ENCODE measurements at regions not wholly inside any gene's neighbourhood (a gene's known extent, or its start where the extent isn't known, plus 50 kb on each side); places are given as distances from the start of the nearest gene placed in this dataset.

GRCh38 chr4:126727461-126727860 lies 905.3 kb upstream of the INTU start:
- Histone ChIP-seq H3K36me3 (ENCODE audit: insufficient read depth in 1 of 2, low read depth in 1 of 2) (no peaks in the 10 kb centered on the region), H3K4me1 (no peaks in the 10 kb centered on the region), H3K4me3 (no peak overlapping the region), H3K27me3 (ENCODE audit: insufficient read depth in 3 of 3, low read length in 2 of 3) (no peaks in the 10 kb centered on the region), H3K27ac (no peak overlapping the region), H3K9me3 (no peaks in the 10 kb centered on the region)
- no peak for DNase-seq
- intact Hi-C loops (cut with DNase I): no loop called here
- 59 to 81% (median 70%) methylated on average over 1 of the region's 1 CpG for WGBS, 3 donors
- ATAC-seq: no peak
- TF ChIP-seq CTCF (IDR thresholded peaks at IDR 0.05): no peak

- Histone ChIP-seq H3K9me3 (no peaks in the 10 kb centered on the region), H3K4me3 (no peak overlapping the region), H3K36me3 (ENCODE audit: insufficient read depth in 1 of 2, low read depth in 1 of 2) (no peaks in the 10 kb centered on the region), H3K27ac (no peak overlapping the region), H3K27me3 (ENCODE audit: insufficient read depth in 3 of 3, low read length in 2 of 3) (no peaks in the 10 kb centered on the region), H3K4me1 (no peaks in the 10 kb centered on the region)
- intact Hi-C loops (cut with DNase I): no loop called here
- TF ChIP-seq CTCF (IDR thresholded peaks at IDR 0.05): no peak
- ATAC-seq: no peak
- WGBS, 3 donors: 76 to 83% (median 78%) methylated on average over 2 of the region's 2 CpGs
- no peak for DNase-seq
These were observed 901.7 kb upstream of the INTU start for GRCh38 chr4:126731062-126731461.

GRCh38 chr4:126733301-126733700 lies 899.5 kb upstream of the INTU start:
- H3K27ac ChIP-seq: no peak overlapping the region

GRCh38 chr4:126734465-126734864 lies 898.3 kb upstream of the INTU start:
- intact Hi-C loops (cut with DNase I): no loop called here
- Histone ChIP-seq H3K9me3 (no peaks in the 10 kb centered on the region), H3K4me3 (no peak overlapping the region), H3K27ac (no peak overlapping the region), H3K4me1 (no peaks in the 10 kb centered on the region), H3K27me3 (ENCODE audit: insufficient read depth in 3 of 3, low read length in 2 of 3) (no peaks in the 10 kb centered on the region), H3K36me3 (ENCODE audit: insufficient read depth in 1 of 2, low read depth in 1 of 2) (no peaks in the 10 kb centered on the region)
- no peak for TF ChIP-seq CTCF (IDR thresholded peaks at IDR 0.05)
- ATAC-seq (no peak), DNase-seq (no peak)
- 27 to 78% (median 50%) methylated on average over 2 of the region's 2 CpGs for WGBS, 3 donors

More at GRCh38 chr4:126733301-126733700, 899.5 kb upstream of the INTU start:
- no peaks in the 10 kb centered on the region for H3K36me3 ChIP-seq (ENCODE audit: insufficient read depth in 1 of 2, low read depth in 1 of 2)
- TF ChIP-seq CTCF (IDR thresholded peaks at IDR 0.05): no peak
- intact Hi-C loops (cut with DNase I): no loop called here
- DNase-seq (no peak), ATAC-seq (no peak)
- no peaks in the 10 kb centered on the region for H3K27me3 ChIP-seq (ENCODE audit: insufficient read depth in 3 of 3, low read length in 2 of 3)
- H3K4me1 ChIP-seq: no peaks in the 10 kb centered on the region
- WGBS, 3 donors: 51 to 72% (median 54%) methylated on average over 3 of the region's 3 CpGs
- no peaks in the 10 kb centered on the region for H3K9me3 ChIP-seq
- H3K4me3 ChIP-seq: no peak overlapping the region

- Histone ChIP-seq H3K4me1 (no peaks in the 10 kb centered on the region), H3K27ac (no peak overlapping the region), H3K27me3 (ENCODE audit: insufficient read depth in 3 of 3, low read length in 2 of 3) (no peaks in the 10 kb centered on the region), H3K4me3 (no peak overlapping the region), H3K9me3 (no peaks in the 10 kb centered on the region), H3K36me3 (ENCODE audit: insufficient read depth in 1 of 2, low read depth in 1 of 2) (no peaks in the 10 kb centered on the region)
- ATAC-seq (no peak), DNase-seq (no peak)
- intact Hi-C loops (cut with DNase I): no loop called here
- 92 to 93% (median 92%) methylated on average over 3 of the region's 3 CpGs for WGBS, 3 donors
- TF ChIP-seq CTCF (IDR thresholded peaks at IDR 0.05): no peak
These were observed 897.2 kb upstream of the INTU start for GRCh38 chr4:126735294-126736132.

All from psoas muscle (tissue), 7 donors.